RWPE1 (cell line): ENCODE measurements at regions not wholly inside any gene's neighbourhood (a gene's known extent, or its start where the extent isn't known, plus 50 kb on each side); places are given as distances from the start of the nearest gene placed in this dataset.

Experiments
- CTCF ChIA-PET: fragments of 350-600 bp; sonication (Branson Sonifier 250); formaldehyde crosslinking; extraction: SDS; loops from one replicate; lab custom pipeline; 2021; lab: Yijun Ruan, JAX
- POLR2A ChIA-PET: fragments of 400-600 bp; formaldehyde crosslinking; extraction: SDS; loops from one replicate; lab custom pipeline; 2020; ENCODE audit warnings: antibody characterized with exemption; ENCODE audit not compliant: low non-redundant PET; lab: Yijun Ruan, JAX
- DNase-seq: peaks from one replicate; pipeline ENCODE4 v3.0.0; 2012; ENCODE audit warnings: low spot score
- H3K27ac ChIP-seq: fragments of 450-650 bp; 2 replicates; pipeline ENCODE4 v1.5.1; 2017
- TF ChIP-seq, protein P1 (sequence below): fragments of 450-650 bp; conservative IDR thresholded peaks from 2 replicates; pipeline ENCODE4 v1.5.1; 2017; ENCODE audit warnings: low read depth, mild to moderate bottlenecking

GRCh38 chr11:27218421-27219038 is 144.5 kb downstream of the CCDC34 start:
- no peak for DNase-seq
- ChIA-PET CTCF (no interaction called here), POLR2A (no interaction called here)
- no peak overlapping the region for H3K27ac ChIP-seq
- TF ChIP-seq, protein P1, sequence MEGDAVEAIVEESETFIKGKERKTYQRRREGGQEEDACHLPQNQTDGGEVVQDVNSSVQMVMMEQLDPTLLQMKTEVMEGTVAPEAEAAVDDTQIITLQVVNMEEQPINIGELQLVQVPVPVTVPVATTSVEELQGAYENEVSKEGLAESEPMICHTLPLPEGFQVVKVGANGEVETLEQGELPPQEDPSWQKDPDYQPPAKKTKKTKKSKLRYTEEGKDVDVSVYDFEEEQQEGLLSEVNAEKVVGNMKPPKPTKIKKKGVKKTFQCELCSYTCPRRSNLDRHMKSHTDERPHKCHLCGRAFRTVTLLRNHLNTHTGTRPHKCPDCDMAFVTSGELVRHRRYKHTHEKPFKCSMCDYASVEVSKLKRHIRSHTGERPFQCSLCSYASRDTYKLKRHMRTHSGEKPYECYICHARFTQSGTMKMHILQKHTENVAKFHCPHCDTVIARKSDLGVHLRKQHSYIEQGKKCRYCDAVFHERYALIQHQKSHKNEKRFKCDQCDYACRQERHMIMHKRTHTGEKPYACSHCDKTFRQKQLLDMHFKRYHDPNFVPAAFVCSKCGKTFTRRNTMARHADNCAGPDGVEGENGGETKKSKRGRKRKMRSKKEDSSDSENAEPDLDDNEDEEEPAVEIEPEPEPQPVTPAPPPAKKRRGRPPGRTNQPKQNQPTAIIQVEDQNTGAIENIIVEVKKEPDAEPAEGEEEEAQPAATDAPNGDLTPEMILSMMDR = no peak

GRCh38 chr11:27217948-27218420 is 145.0 kb downstream of the CCDC34 start:
- TF ChIP-seq, protein P1 = no peak
- POLR2A ChIA-PET = no interaction called here
- H3K27ac ChIP-seq = no peak overlapping the region
- no peak for DNase-seq
- CTCF ChIA-PET = no interaction called here

GRCh38 chr11:27217496-27217895 is 145.5 kb downstream of the CCDC34 start:
- H3K27ac ChIP-seq = no peak overlapping the region
- DNase-seq = no peak
- ChIA-PET POLR2A (no interaction called here), CTCF (no interaction called here)
- TF ChIP-seq, protein P1 = no peak

GRCh38 chr11:27216270-27217149 is 146.5 kb downstream of the CCDC34 start:
- TF ChIP-seq, protein P1 = no peak
- no peak for DNase-seq
- POLR2A ChIA-PET = no interaction called here
- CTCF ChIA-PET = no interaction called here
- peak overlapping the region; percentile 49 for H3K27ac ChIP-seq

DNA sequence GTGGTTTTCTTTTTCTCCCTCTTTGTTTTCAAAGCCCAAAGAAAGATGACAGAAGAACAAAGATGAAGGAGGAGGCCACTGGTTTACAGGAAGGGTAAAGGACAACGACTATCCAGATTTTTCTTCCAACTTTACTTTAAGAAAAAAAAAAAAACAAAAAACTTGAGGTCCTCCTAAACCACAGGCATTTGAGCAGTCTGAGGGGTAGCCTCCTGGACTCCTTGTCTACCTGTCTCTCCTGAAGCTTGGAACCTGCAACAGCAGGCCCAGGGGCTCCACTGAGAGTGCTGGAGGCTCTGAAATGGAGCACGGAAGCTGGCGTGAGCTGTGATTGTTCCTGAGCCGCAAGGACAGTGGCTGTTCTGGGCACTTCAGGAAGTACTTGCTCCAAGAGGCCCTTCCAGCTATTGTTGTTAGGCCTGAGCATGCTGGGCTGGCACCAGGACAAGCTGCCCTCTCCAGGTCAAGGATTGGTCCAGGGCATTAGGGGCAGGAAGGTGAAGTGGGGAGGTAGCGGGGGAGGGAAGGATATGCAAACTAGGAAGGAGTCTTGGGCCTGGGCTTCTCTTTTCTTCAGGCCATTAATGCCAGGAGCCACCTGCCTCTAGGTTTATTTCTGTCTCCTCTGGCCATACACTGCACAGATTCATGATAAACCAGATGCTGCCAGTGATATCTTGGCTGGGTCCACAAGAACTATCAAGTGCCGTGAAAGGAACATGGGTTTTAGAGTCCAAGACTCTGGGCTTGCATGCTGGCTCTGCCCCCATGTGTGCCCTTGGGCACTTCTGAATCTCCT is 147.3 kb downstream of the CCDC34 start:
- DNase-seq = no peak
- TF ChIP-seq, protein P1 = no peak
- CTCF ChIA-PET = no interaction called here
- POLR2A ChIA-PET = no interaction called here
- peak overlapping the region; percentile 49 for H3K27ac ChIP-seq

GRCh38 chr11:27214713-27215112 is 148.3 kb downstream of the CCDC34 start:
- no peak overlapping the region for H3K27ac ChIP-seq
- POLR2A ChIA-PET = no interaction called here
- TF ChIP-seq, protein P1 = no peak
- no peak for DNase-seq
- CTCF ChIA-PET = interaction anchor here (0.6 kb wide), 1 partner anchor 1742 kb away, joined by 3 read pairs; no protein-coding TSS in a partner anchor
